Calu3 (cell line): ENCODE measurements at regions not wholly inside any gene's neighbourhood (a gene's known extent, or its start where the extent isn't known, plus 50 kb on each side); places are given as distances from the start of the nearest gene placed in this dataset.

ENCODE experiments used
- BruUV-seq: library from RNA; stranded (reverse); fragments of 400-500 nt; replicated peaks from 2 replicates; lab custom pipeline; 2021; lab: Mats Ljungman, UMichigan
- CTCF ChIA-PET: fragments of 300-600 bp; sonication (Branson Sonifier 250); formaldehyde crosslinking; loops from one replicate; lab custom pipeline; 2022; ENCODE audit warnings: antibody characterized with exemption; lab: Charles Lee
- DNase-seq: peaks from one replicate; pipeline ENCODE4 v3.0.0; 2022
- H3K27ac Mint-ChIP-seq: one replicate; pipeline ENCODE4 v1.8.0; 2022; ENCODE audit warnings: mixed read lengths; ENCODE audit not compliant: unreplicated experiment
- H3K27me3 Mint-ChIP-seq: one replicate; pipeline ENCODE4 v1.8.0; 2022; ENCODE audit warnings: mixed read lengths; ENCODE audit not compliant: unreplicated experiment
- H3K36me3 Mint-ChIP-seq: one replicate; pipeline ENCODE4 v1.8.0; 2022; ENCODE audit warnings: mild to moderate bottlenecking, moderate library complexity, mixed read lengths; ENCODE audit not compliant: insufficient read depth, unreplicated experiment
- H3K4me1 Mint-ChIP-seq: one replicate; pipeline ENCODE4 v1.8.0; 2022; ENCODE audit warnings: mild to moderate bottlenecking, low read depth, mixed read lengths; ENCODE audit not compliant: unreplicated experiment
- H3K4me3 Mint-ChIP-seq: one replicate; pipeline ENCODE4 v1.8.0; 2022; ENCODE audit warnings: mild to moderate bottlenecking, low read depth, moderate library complexity, mixed read lengths; ENCODE audit not compliant: unreplicated experiment
- H3K9me3 Mint-ChIP-seq: one replicate; pipeline ENCODE4 v1.8.0; 2022; ENCODE audit warnings: low read depth, mixed read lengths; ENCODE audit not compliant: unreplicated experiment
- CTCF ChIP-seq: fragments of 200-600 bp; IDR thresholded peaks from one replicate; pipeline ENCODE4 v1.8.0; 2022; ENCODE audit warnings: antibody characterized with exemption; ENCODE audit not compliant: unreplicated experiment
- intact Hi-C: fragments of 100-400 bp; cut with micrococcal nuclease; formaldehyde crosslinking; loops from one replicate; pipeline ENCODE4 v1.10.0; 2022; ENCODE audit not compliant: unreplicated experiment

GRCh38 chr2:62424899-62425298 lies 81.1 kb downstream of the TMEM17 start:
- no peak for DNase-seq
- intact Hi-C loops, result no loop called here
- H3K9me3 Mint-ChIP-seq, result peaks cover 2% of the 10 kb centered on the region
- CTCF ChIA-PET, result interaction anchor here (0.6 kb wide), 1 partner anchor 51 kb away, joined by 4 read pairs; no protein-coding TSS in a partner anchor
- no peaks in the 10 kb centered on the region for H3K4me1 Mint-ChIP-seq
- TF ChIP-seq CTCF, result no peak
- no TSS peak for BruUV-seq
- no peak overlapping the region for H3K4me3 Mint-ChIP-seq
- no peaks in the 10 kb centered on the region for H3K36me3 Mint-ChIP-seq
- H3K27ac Mint-ChIP-seq, result no peak overlapping the region
- H3K27me3 Mint-ChIP-seq, result no peaks in the 10 kb centered on the region

DNA sequence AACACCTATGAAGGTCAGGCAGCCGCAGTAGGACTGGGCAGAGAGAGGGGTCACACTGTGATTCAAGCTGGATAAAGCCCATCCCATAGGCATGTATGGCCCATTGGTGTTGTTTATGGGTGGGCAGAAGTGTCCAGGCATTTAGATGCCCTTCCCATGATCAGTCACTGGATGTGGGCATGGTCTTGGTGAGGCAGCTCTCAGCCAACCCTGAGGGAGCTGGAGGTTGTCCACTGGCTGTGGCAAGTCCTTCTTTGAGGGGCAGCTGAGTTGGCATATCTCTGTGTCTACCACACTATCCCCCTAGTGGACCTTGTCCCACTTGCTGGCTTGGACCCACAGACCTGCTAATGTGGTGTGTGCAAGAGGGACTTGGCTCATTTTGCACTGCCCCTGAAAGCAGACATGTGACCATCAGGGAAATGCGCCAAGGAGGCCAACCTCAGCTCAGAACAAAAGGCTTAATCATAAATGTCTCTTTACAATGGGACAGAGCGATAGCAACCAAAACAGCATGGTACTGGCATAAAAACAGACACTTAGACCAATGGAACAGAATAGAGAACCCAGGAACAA lies 82.0 kb downstream of the TMEM17 start:
- H3K4me3 Mint-ChIP-seq, result no peak overlapping the region
- H3K27ac Mint-ChIP-seq, result no peak overlapping the region
- H3K36me3 Mint-ChIP-seq, result no peaks in the 10 kb centered on the region
- H3K4me1 Mint-ChIP-seq, result no peaks in the 10 kb centered on the region
- no peak for DNase-seq
- CTCF ChIA-PET, result interaction anchor here (0.5 kb wide), 1 partner anchor 808 kb away, joined by 3 read pairs; no protein-coding TSS in a partner anchor
- H3K27me3 Mint-ChIP-seq, result no peaks in the 10 kb centered on the region
- intact Hi-C loops, result no loop called here
- no peak for TF ChIP-seq CTCF
- H3K9me3 Mint-ChIP-seq, result peaks cover 2% of the 10 kb centered on the region
- no TSS peak for BruUV-seq

GRCh38 chr2:62423235-62423634 lies 82.8 kb downstream of the TMEM17 start:
- DNase-seq, result no peak
- TF ChIP-seq CTCF, result peak; percentile 13
- Mint-ChIP-seq H3K27ac (no peak overlapping the region), H3K4me3 (no peak overlapping the region), H3K9me3 (peaks cover 2% of the 10 kb centered on the region), H3K36me3 (no peaks in the 10 kb centered on the region), H3K27me3 (no peaks in the 10 kb centered on the region), H3K4me1 (no peaks in the 10 kb centered on the region)
- intact Hi-C loops, result no loop called here
- BruUV-seq, result no TSS peak
- CTCF ChIA-PET, result no interaction called here

- peaks cover 25% of the 10 kb centered on the region for H3K4me1 Mint-ChIP-seq
- no TSS peak for BruUV-seq
- intact Hi-C loops, result no loop called here
Measured at GRCh38 chr2:62415518-62415917, 90.5 kb downstream of the TMEM17 start.

More at GRCh38 chr2:62415518-62415917, 90.5 kb downstream of the TMEM17 start:
- no peak for DNase-seq
- Mint-ChIP-seq H3K9me3 (no peaks in the 10 kb centered on the region), H3K4me3 (no peak overlapping the region), H3K27me3 (no peaks in the 10 kb centered on the region), H3K36me3 (no peaks in the 10 kb centered on the region), H3K27ac (no peak overlapping the region)
- TF ChIP-seq CTCF, result no peak
- CTCF ChIA-PET, result no interaction called here
